GM12878 (cell line): ENCODE measurements at regions not wholly inside any gene's neighbourhood (a gene's known extent, or its start where the extent isn't known, plus 50 kb on each side); places are given as distances from the start of the nearest gene placed in this dataset.

Experiments
- ATAC-seq: fragments of 200-7000 bp; cut with Tn5 transposase; 3 replicates; pipeline ENCODE4 v1.9.1; 2020; ENCODE audit warnings: mild to moderate bottlenecking, moderate library complexity
- BruUV-seq: library from RNA; stranded (reverse); fragments of 400-500 nt; replicated peaks from 2 replicates; lab custom pipeline; 2021; lab: Mats Ljungman, UMichigan
- CTCF ChIA-PET: fragments of 300-600 bp; sonication (Branson Sonifier 250); formaldehyde crosslinking; extraction: SDS; loops from one replicate; lab custom pipeline; 2021; ENCODE audit warnings: inconsistent platforms; lab: Yijun Ruan, JAX
- POLR2A ChIA-PET: fragments of 350-600 bp; formaldehyde crosslinking; extraction: SDS; loops from one replicate; lab custom pipeline; 2021; ENCODE audit warnings: inconsistent platforms; lab: Charles Lee
- RAD21 ChIA-PET: fragments of 300-600 bp; sonication (Branson Sonifier 250); formaldehyde crosslinking; loops from one replicate; lab custom pipeline; 2023; ENCODE audit warnings: antibody characterized with exemption; ENCODE audit not compliant: unreplicated experiment; lab: Charles Lee
- SMC1A ChIA-PET: fragments of 300-600 bp; sonication (Branson Sonifier 250); formaldehyde crosslinking; loops from one replicate; lab custom pipeline; 2023; ENCODE audit not compliant: unreplicated experiment, uncharacterized antibody; lab: Charles Lee
- DNase-seq: peaks from one replicate; pipeline ENCODE4 v3.0.0-alpha.2; 2011; ENCODE audit warnings: low read depth, low spot score
- FAIRE-seq: peaks from 3 replicates; lab custom pipeline; 2011; peaks lifted over from hg19 to GRCh38; lab: Jason Lieb, UNC
- H2AFZ ChIP-seq: 2 replicates; pipeline ENCODE4 v1.6.0; 2011; ENCODE audit warnings: low read depth, low read length, control low read depth; ENCODE audit not compliant: control insufficient read depth
- H3K27ac ChIP-seq: 2 replicates; pipeline ENCODE4 v1.5.1; 2011; ENCODE audit warnings: control low read depth; ENCODE audit not compliant: control insufficient read depth, insufficient read depth
- H3K27me3 ChIP-seq, 2 experiments: replicated peaks in 1 of 2; 2 replicates each; pipeline versions ENCODE4 v1.6.0 to v1.6.1; 2011; ENCODE audit warnings: low read length in 1 of 2; ENCODE audit not compliant: control insufficient read depth in 2 of 2, insufficient read depth in 2 of 2
- H3K36me3 ChIP-seq, 2 experiments: 2 replicates each; pipeline ENCODE4 v1.5.1; 2011; ENCODE audit warnings: low read length in 1 of 2; ENCODE audit not compliant: control insufficient read depth in 2 of 2, insufficient read depth in 2 of 2
- H3K4me1 ChIP-seq: 2 replicates; pipeline ENCODE4 v1.6.1; 2011; ENCODE audit warnings: mild to moderate bottlenecking, low read length, moderate library complexity, mixed read lengths; ENCODE audit not compliant: control insufficient read depth, insufficient read depth
- H3K4me2 ChIP-seq: 2 replicates; pipeline ENCODE4 v1.6.0; 2011; ENCODE audit warnings: control low read depth; ENCODE audit not compliant: control insufficient read depth, insufficient read depth
- H3K4me3 ChIP-seq: fragments of 200-600 bp; sonication (generic); 2 replicates; pipeline ENCODE4 v1.5.1; 2016
- H3K79me2 ChIP-seq: 2 replicates; pipeline ENCODE4 v1.6.0; 2011; ENCODE audit warnings: low read length; ENCODE audit not compliant: control insufficient read depth, insufficient read depth
- H3K9ac ChIP-seq: 2 replicates; pipeline ENCODE4 v1.8.0; 2011; ENCODE audit warnings: low read length, control low read depth, mixed read lengths; ENCODE audit not compliant: control insufficient read depth, insufficient read depth
- H3K9me3 ChIP-seq: replicated peaks from 3 replicates; pipeline ENCODE4 v1.5.1; 2011; ENCODE audit warnings: mild to moderate bottlenecking, low read length; ENCODE audit not compliant: control insufficient read depth, insufficient read depth
- H4K20me1 ChIP-seq: 2 replicates; pipeline ENCODE4 v1.6.0; 2011; ENCODE audit not compliant: control insufficient read depth, insufficient read depth
- BMI1 ChIP-seq: fragments of 450-650 bp; IDR thresholded peaks from 2 replicates; pipeline ENCODE4 v1.6.1; 2016; ENCODE audit warnings: mild to moderate bottlenecking, moderate library complexity, borderline replicate concordance
- DPF2 ChIP-seq: fragments of 450-650 bp; IDR thresholded peaks from 2 replicates; pipeline ENCODE4 v1.6.1; 2017; ENCODE audit warnings: mild to moderate bottlenecking
- FOXM1 ChIP-seq: IDR thresholded peaks from 2 replicates; pipeline ENCODE4 v1.6.1; 2012; ENCODE audit warnings: low read depth, mild to moderate bottlenecking, inconsistent platforms, low read length, moderate library complexity
- LARP7 ChIP-seq: fragments of 450-650 bp; IDR thresholded peaks from 2 replicates; pipeline ENCODE4 v1.6.1; 2017; ENCODE audit warnings: mild to moderate bottlenecking
- TCF12 ChIP-seq: IDR thresholded peaks from 2 replicates; pipeline ENCODE4 v1.6.1; 2011; ENCODE audit warnings: low read depth, mild to moderate bottlenecking, low read length
- WGBS: methylation state at CpG from one replicate; pipeline ENCODE4 v1.1.6; 2016; ENCODE audit warnings: low lambda C conversion rate; ENCODE audit not compliant: insufficient replicate concordance, insufficient coverage; ENCODE audit errors: missing lambda C conversion rate; 5-methylcytosine and 5-hydroxymethylcytosine counted together
- in situ Hi-C: fragments of 300-500 bp; cut with MboI; formaldehyde crosslinking; loops from 9 replicates; pipeline ENCODE4 v1.14.3; 2018; ENCODE audit warnings: mixed read lengths
- intact Hi-C: fragments of 100-400 bp; cut with micrococcal nuclease; formaldehyde crosslinking; loops from one replicate; pipeline ENCODE4 v1.14.2; 2022; ENCODE audit not compliant: unreplicated experiment
- TF ChIP-seq, protein P1 (sequence below): fragments of 450-650 bp; IDR thresholded peaks from 2 replicates; pipeline ENCODE4 v1.6.1; 2016; ENCODE audit warnings: mild to moderate bottlenecking
- TF ChIP-seq, protein P2 (sequence below): fragments of 450-650 bp; IDR thresholded peaks from 2 replicates; pipeline ENCODE4 v1.6.1; 2018; ENCODE audit warnings: borderline replicate concordance, mild to moderate bottlenecking; ENCODE audit not compliant: partially characterized antibody
- TF ChIP-seq, protein P3 (sequence below): fragments of 450-650 bp; IDR thresholded peaks from 2 replicates; pipeline ENCODE4 v1.6.1; 2014; ENCODE audit warnings: mild to moderate bottlenecking
- TF ChIP-seq, protein P4 (sequence below): fragments of 450-650 bp; formaldehyde crosslinking; IDR thresholded peaks from 2 replicates; pipeline ENCODE4 v1.4.0; 2020; ENCODE audit warnings: mild to moderate bottlenecking, moderate library complexity

DNA sequence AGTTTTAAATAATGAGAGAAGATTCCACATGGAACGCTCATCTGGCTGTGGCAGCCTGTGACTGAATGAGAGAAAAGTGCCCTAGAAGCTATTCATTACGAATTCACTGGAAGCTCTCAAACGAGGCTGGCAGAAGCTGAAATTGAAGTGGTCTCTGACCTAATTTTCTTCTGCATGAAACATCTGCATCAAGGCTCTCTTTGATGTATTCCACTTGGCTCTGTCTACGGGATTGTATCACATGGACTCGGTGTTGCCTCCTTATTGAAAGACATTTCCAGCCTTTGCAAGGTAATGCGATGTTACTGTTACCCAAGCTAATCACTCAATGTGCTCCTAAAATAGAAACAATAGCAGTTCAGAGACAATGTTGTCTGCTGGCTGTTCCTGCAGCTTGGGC is 246.9 kb upstream of the ZNF462 start:
- H3K9ac ChIP-seq: no peak overlapping the region
- no TSS peak for BruUV-seq
- H3K4me3 ChIP-seq: no peak overlapping the region
- H2AFZ ChIP-seq: no peak overlapping the region
- H3K27ac ChIP-seq: no peak overlapping the region
- ChIA-PET SMC1A (interaction anchor here (0.6 to 1.0 kb wide), 2 partner anchors 18 to 298 kb away, joined by 3 read pairs; no protein-coding TSS in a partner anchor), POLR2A (no interaction called here), CTCF (interaction anchor here (0.8 to 1.0 kb wide), 2 partner anchors 10 to 192 kb away, joined by 3 read pairs; no protein-coding TSS in a partner anchor), RAD21 (no interaction called here)
- DNase-seq (no peak), ATAC-seq (no peak)
- 17% methylated on average over 6 of the region's 6 CpGs for WGBS
- H3K4me1 ChIP-seq: no peaks in the 10 kb centered on the region
- H4K20me1 ChIP-seq: no peaks in the 10 kb centered on the region
- intact Hi-C loops: no loop called here
- H3K9me3 ChIP-seq: no peaks in the 10 kb centered on the region
- H3K27me3 ChIP-seq: no peaks in the 10 kb centered on the region
- no peak overlapping the region for H3K4me2 ChIP-seq
- no peaks in the 10 kb centered on the region for H3K36me3 ChIP-seq
- H3K79me2 ChIP-seq: no peaks in the 10 kb centered on the region
- TF ChIP-seq DPF2 (no peak), LARP7 (no peak), FOXM1 (no peak), TCF12 (no peak), BMI1 (no peak)
- TF ChIP-seq, protein P1, sequence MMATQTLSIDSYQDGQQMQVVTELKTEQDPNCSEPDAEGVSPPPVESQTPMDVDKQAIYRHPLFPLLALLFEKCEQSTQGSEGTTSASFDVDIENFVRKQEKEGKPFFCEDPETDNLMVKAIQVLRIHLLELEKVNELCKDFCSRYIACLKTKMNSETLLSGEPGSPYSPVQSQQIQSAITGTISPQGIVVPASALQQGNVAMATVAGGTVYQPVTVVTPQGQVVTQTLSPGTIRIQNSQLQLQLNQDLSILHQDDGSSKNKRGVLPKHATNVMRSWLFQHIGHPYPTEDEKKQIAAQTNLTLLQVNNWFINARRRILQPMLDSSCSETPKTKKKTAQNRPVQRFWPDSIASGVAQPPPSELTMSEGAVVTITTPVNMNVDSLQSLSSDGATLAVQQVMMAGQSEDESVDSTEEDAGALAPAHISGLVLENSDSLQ: no peak
- TF ChIP-seq, protein P2, sequence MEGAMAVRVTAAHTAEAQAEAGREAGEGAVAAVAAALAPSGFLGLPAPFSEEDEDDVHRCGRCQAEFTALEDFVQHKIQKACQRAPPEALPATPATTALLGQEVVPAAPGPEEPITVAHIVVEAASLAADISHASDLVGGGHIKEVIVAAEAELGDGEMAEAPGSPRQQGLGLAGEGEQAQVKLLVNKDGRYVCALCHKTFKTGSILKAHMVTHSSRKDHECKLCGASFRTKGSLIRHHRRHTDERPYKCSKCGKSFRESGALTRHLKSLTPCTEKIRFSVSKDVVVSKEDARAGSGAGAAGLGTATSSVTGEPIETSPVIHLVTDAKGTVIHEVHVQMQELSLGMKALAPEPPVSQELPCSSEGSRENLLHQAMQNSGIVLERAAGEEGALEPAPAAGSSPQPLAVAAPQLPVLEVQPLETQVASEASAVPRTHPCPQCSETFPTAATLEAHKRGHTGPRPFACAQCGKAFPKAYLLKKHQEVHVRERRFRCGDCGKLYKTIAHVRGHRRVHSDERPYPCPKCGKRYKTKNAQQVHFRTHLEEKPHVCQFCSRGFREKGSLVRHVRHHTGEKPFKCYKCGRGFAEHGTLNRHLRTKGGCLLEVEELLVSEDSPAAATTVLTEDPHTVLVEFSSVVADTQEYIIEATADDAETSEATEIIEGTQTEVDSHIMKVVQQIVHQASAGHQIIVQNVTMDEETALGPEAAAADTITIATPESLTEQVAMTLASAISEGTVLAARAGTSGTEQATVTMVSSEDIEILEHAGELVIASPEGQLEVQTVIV: no peak
- TF ChIP-seq, protein P3, sequence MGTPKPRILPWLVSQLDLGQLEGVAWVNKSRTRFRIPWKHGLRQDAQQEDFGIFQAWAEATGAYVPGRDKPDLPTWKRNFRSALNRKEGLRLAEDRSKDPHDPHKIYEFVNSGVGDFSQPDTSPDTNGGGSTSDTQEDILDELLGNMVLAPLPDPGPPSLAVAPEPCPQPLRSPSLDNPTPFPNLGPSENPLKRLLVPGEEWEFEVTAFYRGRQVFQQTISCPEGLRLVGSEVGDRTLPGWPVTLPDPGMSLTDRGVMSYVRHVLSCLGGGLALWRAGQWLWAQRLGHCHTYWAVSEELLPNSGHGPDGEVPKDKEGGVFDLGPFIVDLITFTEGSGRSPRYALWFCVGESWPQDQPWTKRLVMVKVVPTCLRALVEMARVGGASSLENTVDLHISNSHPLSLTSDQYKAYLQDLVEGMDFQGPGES: no peak
- TF ChIP-seq, protein P4, sequence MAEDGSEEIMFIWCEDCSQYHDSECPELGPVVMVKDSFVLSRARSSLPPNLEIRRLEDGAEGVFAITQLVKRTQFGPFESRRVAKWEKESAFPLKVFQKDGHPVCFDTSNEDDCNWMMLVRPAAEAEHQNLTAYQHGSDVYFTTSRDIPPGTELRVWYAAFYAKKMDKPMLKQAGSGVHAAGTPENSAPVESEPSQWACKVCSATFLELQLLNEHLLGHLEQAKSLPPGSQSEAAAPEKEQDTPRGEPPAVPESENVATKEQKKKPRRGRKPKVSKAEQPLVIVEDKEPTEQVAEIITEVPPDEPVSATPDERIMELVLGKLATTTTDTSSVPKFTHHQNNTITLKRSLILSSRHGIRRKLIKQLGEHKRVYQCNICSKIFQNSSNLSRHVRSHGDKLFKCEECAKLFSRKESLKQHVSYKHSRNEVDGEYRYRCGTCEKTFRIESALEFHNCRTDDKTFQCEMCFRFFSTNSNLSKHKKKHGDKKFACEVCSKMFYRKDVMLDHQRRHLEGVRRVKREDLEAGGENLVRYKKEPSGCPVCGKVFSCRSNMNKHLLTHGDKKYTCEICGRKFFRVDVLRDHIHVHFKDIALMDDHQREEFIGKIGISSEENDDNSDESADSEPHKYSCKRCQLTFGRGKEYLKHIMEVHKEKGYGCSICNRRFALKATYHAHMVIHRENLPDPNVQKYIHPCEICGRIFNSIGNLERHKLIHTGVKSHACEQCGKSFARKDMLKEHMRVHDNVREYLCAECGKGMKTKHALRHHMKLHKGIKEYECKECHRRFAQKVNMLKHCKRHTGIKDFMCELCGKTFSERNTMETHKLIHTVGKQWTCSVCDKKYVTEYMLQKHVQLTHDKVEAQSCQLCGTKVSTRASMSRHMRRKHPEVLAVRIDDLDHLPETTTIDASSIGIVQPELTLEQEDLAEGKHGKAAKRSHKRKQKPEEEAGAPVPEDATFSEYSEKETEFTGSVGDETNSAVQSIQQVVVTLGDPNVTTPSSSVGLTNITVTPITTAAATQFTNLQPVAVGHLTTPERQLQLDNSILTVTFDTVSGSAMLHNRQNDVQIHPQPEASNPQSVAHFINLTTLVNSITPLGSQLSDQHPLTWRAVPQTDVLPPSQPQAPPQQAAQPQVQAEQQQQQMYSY (CRISPR knock-in tag): no peak
- TF ChIP-seq, all 136 proteins: peak for 0
- FAIRE-seq: no peak
- in situ Hi-C loops: no loop called here
